Natural killer cell (primary cell): ENCODE measurements at regions not wholly inside any gene's neighbourhood (a gene's known extent, or its start where the extent isn't known, plus 50 kb on each side); places are given as distances from the start of the nearest gene placed in this dataset.
A peak's percentile ranks its signal among the peaks of the same experiment; 100 is the strongest.

Experiments
- ATAC-seq, 3 donors: fragments of 150-1000 bp in 2 of 3; fragments of 200-7000 bp in 1 of 3; cut with Tn5 transposase; 1 replicate in 1 of 3; 2 replicates in 2 of 3; pipeline ENCODE4 v1.10.0; 2021; ENCODE audit warnings: mild to moderate bottlenecking in 2 of 3, moderate library complexity in 2 of 3
- DNase-seq, 2 donors: peaks; one replicate each; pipeline versions ENCODE4 v3.0.0 to v3.0.0-alpha.2; 2013 to 2021; ENCODE audit warnings: mixed read lengths in 1 of 2
- H3K27ac ChIP-seq: one replicate; pipeline ENCODE4 v1.5.1; 2013; ENCODE audit warnings: mild to moderate bottlenecking, low read length
- H3K27me3 ChIP-seq: one replicate; pipeline ENCODE4 v1.6.1; 2013; ENCODE audit warnings: low read length; ENCODE audit not compliant: control insufficient read depth, insufficient read depth
- H3K36me3 ChIP-seq: one replicate; pipeline ENCODE4 v1.6.1; 2013; ENCODE audit warnings: low read length; ENCODE audit not compliant: control insufficient read depth, insufficient read depth
- H3K4me1 ChIP-seq: one replicate; pipeline ENCODE4 v1.6.1; 2013; ENCODE audit warnings: low read length; ENCODE audit not compliant: control insufficient read depth, insufficient read depth
- H3K4me3 ChIP-seq: one replicate; pipeline ENCODE4 v1.5.1; 2013; ENCODE audit warnings: low read length
- H3K9me3 ChIP-seq: one replicate; pipeline ENCODE4 v1.6.1; 2013; ENCODE audit warnings: low read length; ENCODE audit not compliant: control insufficient read depth, insufficient read depth
- H3K27ac Mint-ChIP-seq, 2 donors: one replicate each; pipeline ENCODE4 v1.8.0; 2022; ENCODE audit warnings: mild to moderate bottlenecking in 2 of 2, mixed read lengths in 2 of 2, moderate library complexity in 1 of 2
- H3K27me3 Mint-ChIP-seq, 2 donors: one replicate each; pipeline ENCODE4 v1.8.0; 2022; ENCODE audit warnings: low read depth in 2 of 2, mixed read lengths in 2 of 2
- H3K36me3 Mint-ChIP-seq: one replicate; pipeline ENCODE4 v1.8.0; 2022; ENCODE audit warnings: mixed read lengths
- H3K4me1 Mint-ChIP-seq, 2 donors: one replicate each; pipeline ENCODE4 v1.8.0; 2022; ENCODE audit warnings: mixed read lengths in 2 of 2
- H3K4me3 Mint-ChIP-seq: one replicate; pipeline ENCODE4 v1.8.0; 2022; ENCODE audit warnings: mild to moderate bottlenecking, moderate library complexity, mixed read lengths
- H3K9me3 Mint-ChIP-seq, 2 donors: one replicate each; pipeline ENCODE4 v1.8.0; 2022; ENCODE audit warnings: mixed read lengths in 2 of 2
- WGBS: methylation state at CpG from one replicate; pipeline ENCODE4 v1.1.7; 2013; ENCODE audit warnings: missing lambda C conversion rate; ENCODE audit not compliant: insufficient coverage; 5-methylcytosine and 5-hydroxymethylcytosine counted together
- intact Hi-C: fragments of 100-400 bp; cut with micrococcal nuclease; formaldehyde crosslinking; loops from one replicate; pipeline ENCODE4 v1.14.2; 2022
- TF ChIP-seq, protein P1 (sequence below): fragments of 200-600 bp; IDR thresholded peaks from one replicate; pipeline ENCODE4 v1.8.0; 2022; ENCODE audit warnings: antibody characterized with exemption

DNA sequence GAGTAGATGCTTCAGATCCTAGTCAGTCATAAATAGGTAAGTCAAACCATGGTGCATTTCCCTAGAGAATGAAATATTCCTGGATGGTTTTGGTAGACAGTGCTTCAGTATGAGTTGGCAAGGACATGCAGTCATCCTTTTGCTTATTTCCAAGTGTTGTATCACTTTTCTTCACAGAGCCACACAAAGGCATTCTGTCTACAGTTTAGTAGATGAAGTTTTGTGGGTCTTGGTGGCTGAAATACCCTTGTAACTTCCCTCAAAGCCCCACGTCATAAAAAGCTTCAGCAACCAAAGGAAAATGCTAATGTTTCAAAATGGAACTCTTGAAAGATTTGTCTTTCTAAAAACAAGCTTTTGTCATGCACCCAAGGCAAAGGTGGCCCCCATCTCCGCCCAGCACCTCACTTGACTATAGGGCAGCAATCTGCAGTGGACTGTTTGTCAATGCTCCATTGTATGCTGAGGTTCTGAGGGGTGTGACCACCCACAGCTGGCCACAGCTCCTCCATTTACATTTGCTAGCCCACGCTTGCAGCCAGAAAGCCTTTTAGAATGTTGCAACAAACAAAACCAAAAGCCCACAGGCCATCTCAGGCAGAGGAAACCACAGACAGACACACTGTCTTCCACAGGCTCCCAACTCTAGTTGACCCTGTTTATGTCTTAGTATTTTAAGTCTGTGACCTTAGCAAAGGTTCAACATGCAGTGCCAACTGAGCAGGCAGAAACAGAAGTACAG lies 87.1 kb upstream of the FAM9C start:
- Mint-ChIP-seq H3K4me1 (peaks cover 8 to 27% of the 10 kb centered on the region in 2 donors), H3K9me3 (no peaks in the 10 kb centered on the region), H3K27ac (peak overlapping the region; percentile 78 to 80), H3K4me3 (peak overlapping the region; percentile 67), H3K27me3 (peaks cover 0 to 25% of the 10 kb centered on the region in 2 donors), H3K36me3 (no peaks in the 10 kb centered on the region)
- H3K4me3 ChIP-seq = no peak overlapping the region
- whole genome bisulfite sequencing = no CpG with 5 or more reads among the region's 3 CpGs
- H3K36me3 ChIP-seq = no peaks in the 10 kb centered on the region
- ATAC-seq (peak; percentile 80 to 99 (median 87)), DNase-seq (peak in 1 of 2 donors; percentile 48)
- H3K27me3 ChIP-seq = no peaks in the 10 kb centered on the region
- H3K27ac ChIP-seq = peak overlapping the region; percentile 13
- no peaks in the 10 kb centered on the region for H3K9me3 ChIP-seq
- H3K4me1 ChIP-seq = peaks cover 4% of the 10 kb centered on the region
- TF ChIP-seq, protein P1, sequence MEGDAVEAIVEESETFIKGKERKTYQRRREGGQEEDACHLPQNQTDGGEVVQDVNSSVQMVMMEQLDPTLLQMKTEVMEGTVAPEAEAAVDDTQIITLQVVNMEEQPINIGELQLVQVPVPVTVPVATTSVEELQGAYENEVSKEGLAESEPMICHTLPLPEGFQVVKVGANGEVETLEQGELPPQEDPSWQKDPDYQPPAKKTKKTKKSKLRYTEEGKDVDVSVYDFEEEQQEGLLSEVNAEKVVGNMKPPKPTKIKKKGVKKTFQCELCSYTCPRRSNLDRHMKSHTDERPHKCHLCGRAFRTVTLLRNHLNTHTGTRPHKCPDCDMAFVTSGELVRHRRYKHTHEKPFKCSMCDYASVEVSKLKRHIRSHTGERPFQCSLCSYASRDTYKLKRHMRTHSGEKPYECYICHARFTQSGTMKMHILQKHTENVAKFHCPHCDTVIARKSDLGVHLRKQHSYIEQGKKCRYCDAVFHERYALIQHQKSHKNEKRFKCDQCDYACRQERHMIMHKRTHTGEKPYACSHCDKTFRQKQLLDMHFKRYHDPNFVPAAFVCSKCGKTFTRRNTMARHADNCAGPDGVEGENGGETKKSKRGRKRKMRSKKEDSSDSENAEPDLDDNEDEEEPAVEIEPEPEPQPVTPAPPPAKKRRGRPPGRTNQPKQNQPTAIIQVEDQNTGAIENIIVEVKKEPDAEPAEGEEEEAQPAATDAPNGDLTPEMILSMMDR = no peak
- intact Hi-C loops = loop anchor here (5.0 kb wide), 1 partner anchor 174 kb away; no protein-coding TSS in a partner anchor

DNA sequence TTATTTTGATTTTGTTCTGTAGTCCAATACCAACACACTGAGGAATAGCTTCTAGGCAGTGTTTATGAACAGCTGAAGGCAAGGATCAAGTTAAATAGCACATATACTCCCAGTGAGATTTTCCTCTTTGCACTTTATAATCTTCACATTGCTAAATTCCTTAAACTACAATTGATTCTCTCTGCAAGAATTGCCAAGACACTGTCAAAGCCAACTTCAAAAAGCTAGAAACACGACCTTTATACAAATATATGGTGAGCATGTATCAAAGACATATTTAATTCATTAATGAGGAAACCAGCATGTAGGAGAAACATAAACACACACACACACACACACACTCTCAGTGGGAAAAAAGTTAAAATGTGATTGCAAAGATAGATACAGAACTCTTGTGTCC lies 86.4 kb upstream of the FAM9C start:
- Mint-ChIP-seq H3K4me3 (no peak overlapping the region), H3K36me3 (no peaks in the 10 kb centered on the region), H3K27me3 (peaks cover 0 to 26% of the 10 kb centered on the region in 2 donors), H3K4me1 (peaks cover 8 to 27% of the 10 kb centered on the region in 2 donors), H3K9me3 (no peaks in the 10 kb centered on the region), H3K27ac (peak overlapping the region in 1 of 2 donors; percentile 78)
- peaks cover 4% of the 10 kb centered on the region for H3K4me1 ChIP-seq
- DNase-seq = no peak
- no peak overlapping the region for H3K4me3 ChIP-seq
- H3K27ac ChIP-seq = no peak overlapping the region
- TF ChIP-seq, protein P1 = no peak
- no CpG with 5 or more reads among the region's 1 CpG for WGBS
- no peak for ATAC-seq
- intact Hi-C loops = loop anchor here (5.0 kb wide), 1 partner anchor 174 kb away; no protein-coding TSS in a partner anchor
- H3K27me3 ChIP-seq = no peaks in the 10 kb centered on the region
- no peaks in the 10 kb centered on the region for H3K9me3 ChIP-seq
- no peaks in the 10 kb centered on the region for H3K36me3 ChIP-seq

DNA sequence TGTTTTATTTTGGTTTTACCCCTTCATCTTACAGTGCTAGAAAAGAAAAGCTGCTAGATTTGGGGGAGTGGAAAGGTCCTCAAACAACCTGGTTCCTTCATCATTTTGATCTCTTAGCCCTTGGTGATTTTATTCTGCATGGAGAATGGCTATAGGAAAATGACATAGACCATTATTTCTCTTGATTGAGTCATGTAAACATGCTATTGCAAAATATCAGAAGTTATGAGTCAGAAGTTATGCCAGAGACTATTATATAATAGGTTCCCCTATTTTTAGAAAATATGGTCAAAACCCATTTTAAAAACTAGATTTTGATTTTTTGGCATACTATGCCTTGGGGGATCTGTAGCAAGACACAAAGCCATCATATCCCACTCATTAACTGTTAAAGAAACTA lies 83.7 kb upstream of the FAM9C start:
- no peaks in the 10 kb centered on the region for H3K36me3 ChIP-seq
- ATAC-seq (no peak), DNase-seq (no peak)
- H3K27me3 ChIP-seq = no peaks in the 10 kb centered on the region
- H3K27me3 Mint-ChIP-seq = peaks cover 0 to 20% of the 10 kb centered on the region in 2 donors
- H3K4me1 ChIP-seq = peaks cover 16% of the 10 kb centered on the region
- peak overlapping the region in 1 of 2 donors; percentile 51 for H3K27ac Mint-ChIP-seq
- TF ChIP-seq, protein P1 = no peak
- no peaks in the 10 kb centered on the region for H3K9me3 ChIP-seq
- no peak overlapping the region for H3K27ac ChIP-seq
- H3K4me3 Mint-ChIP-seq = no peak overlapping the region
- intact Hi-C loops = loop anchor here (5.0 kb wide), 1 partner anchor 36 kb away; no protein-coding TSS in a partner anchor
- no peak overlapping the region for H3K4me3 ChIP-seq
- peaks cover 21 to 45% of the 10 kb centered on the region in 2 donors for H3K4me1 Mint-ChIP-seq
- H3K9me3 Mint-ChIP-seq = no peaks in the 10 kb centered on the region
- H3K36me3 Mint-ChIP-seq = no peaks in the 10 kb centered on the region
